ENCODE measurements at regions not wholly inside any gene's neighbourhood (a gene's known extent, or its start where the extent isn't known, plus 50 kb on each side); places are given as distances from the start of the nearest gene placed in this dataset.
"Not testable (repeated sequence)": the region's sequence is repeated elsewhere in the genome, so short reads cannot be mapped to it uniquely, and the experiment has no call there.

GRCh38 chrX:138110910-138111309 lies 545.0 kb downstream of the ZIC3 start:
- not testable (repeated sequence) for TF ChIP-seq CTCF (IDR thresholded peaks at IDR 0.05; ENCODE audit: low read depth, low read length); MYC (IDR thresholded peaks at IDR 0.05; ENCODE audit: low read depth, low read length); POLR2A (IDR thresholded peaks at IDR 0.05; ENCODE audit: extremely low read depth, insufficient read length)

Data from NB4 (cell line).